HuH-7.5 (cell line): ENCODE measurements at regions not wholly inside any gene's neighbourhood (a gene's known extent, or its start where the extent isn't known, plus 50 kb on each side); places are given as distances from the start of the nearest gene placed in this dataset.
"Not testable (repeated sequence)": the region's sequence is repeated elsewhere in the genome, so short reads cannot be mapped to it uniquely, and the experiment has no call there.

Experiments
- DNase-seq: peaks from one replicate; pipeline ENCODE4 v3.0.0; 2011; ENCODE audit warnings: low spot score

- DNase-seq: no peak
Observed at GRCh38 chr10:94230134-94230785, 132.5 kb downstream of the NOC3L start.

GRCh38 chr10:94232711-94233383, 129.9 kb downstream of the NOC3L start:
- no peak for DNase-seq

GRCh38 chr10:94235461-94235860, 127.3 kb downstream of the NOC3L start:
- no peak for DNase-seq

- DNase-seq: no peak
Observed at GRCh38 chr10:94238006-94238617, 124.6 kb downstream of the NOC3L start.

- DNase-seq: no peak
Observed at GRCh38 chr10:94239696-94240095, 123.0 kb downstream of the NOC3L start.

GRCh38 chr10:94240491-94240890, 122.2 kb downstream of the NOC3L start:
- no peak for DNase-seq

- DNase-seq: no peak
Observed at GRCh38 chr10:94240901-94241300, 121.8 kb downstream of the NOC3L start.

- DNase-seq: no peak
Observed at GRCh38 chr10:94251098-94251497, 111.6 kb downstream of the NOC3L start.

- no peak for DNase-seq
Observed at GRCh38 chr10:94251568-94251967, 111.2 kb downstream of the NOC3L start.

GRCh38 chr10:94257407-94257806, 105.3 kb downstream of the NOC3L start:
- DNase-seq: not testable (repeated sequence)

- no peak for DNase-seq
Observed at GRCh38 chr10:94260455-94260854, 102.3 kb downstream of the NOC3L start.

- DNase-seq: no peak
Observed at GRCh38 chr10:94264085-94264484, 98.7 kb downstream of the NOC3L start.

- DNase-seq: no peak
Observed at GRCh38 chr10:94266091-94266490, 96.6 kb downstream of the NOC3L start.

- no peak for DNase-seq
Observed at GRCh38 chr10:94268652-94269051, 94.1 kb downstream of the NOC3L start.

GRCh38 chr10:94274142-94274787, 88.5 kb downstream of the NOC3L start:
- DNase-seq: no peak

GRCh38 chr10:94276140-94276539, 86.6 kb downstream of the NOC3L start:
- DNase-seq: no peak

- DNase-seq: no peak
Observed at GRCh38 chr10:94277450-94277849, 85.3 kb downstream of the NOC3L start.

GRCh38 chr10:94279835-94280709, 82.7 kb downstream of the NOC3L start:
- DNase-seq: no peak

GRCh38 chr10:94281654-94282053, 81.1 kb downstream of the NOC3L start:
- no peak for DNase-seq

- no peak for DNase-seq
Observed at GRCh38 chr10:94282369-94282768, 80.4 kb downstream of the NOC3L start.
